Retinal pigment epithelial cell (primary cell): ENCODE measurements at regions not wholly inside any gene's neighbourhood (a gene's known extent, or its start where the extent isn't known, plus 50 kb on each side); places are given as distances from the start of the nearest gene placed in this dataset.

ENCODE experiments used
- DNase-seq: peaks from one replicate; pipeline ENCODE4 v3.0.0-alpha.2; 2010; ENCODE audit warnings: low read depth
- H3K4me3 ChIP-seq: 2 replicates; pipeline ENCODE4 v1.5.1; 2011; ENCODE audit warnings: mild to moderate bottlenecking, low read length, control low read depth, moderate library complexity
- TF ChIP-seq, protein P1 (sequence below): conservative IDR thresholded peaks from 2 replicates; pipeline ENCODE4 v1.5.1; 2011; ENCODE audit warnings: low read depth, low read length, control low read depth, inconsistent platforms

DNA sequence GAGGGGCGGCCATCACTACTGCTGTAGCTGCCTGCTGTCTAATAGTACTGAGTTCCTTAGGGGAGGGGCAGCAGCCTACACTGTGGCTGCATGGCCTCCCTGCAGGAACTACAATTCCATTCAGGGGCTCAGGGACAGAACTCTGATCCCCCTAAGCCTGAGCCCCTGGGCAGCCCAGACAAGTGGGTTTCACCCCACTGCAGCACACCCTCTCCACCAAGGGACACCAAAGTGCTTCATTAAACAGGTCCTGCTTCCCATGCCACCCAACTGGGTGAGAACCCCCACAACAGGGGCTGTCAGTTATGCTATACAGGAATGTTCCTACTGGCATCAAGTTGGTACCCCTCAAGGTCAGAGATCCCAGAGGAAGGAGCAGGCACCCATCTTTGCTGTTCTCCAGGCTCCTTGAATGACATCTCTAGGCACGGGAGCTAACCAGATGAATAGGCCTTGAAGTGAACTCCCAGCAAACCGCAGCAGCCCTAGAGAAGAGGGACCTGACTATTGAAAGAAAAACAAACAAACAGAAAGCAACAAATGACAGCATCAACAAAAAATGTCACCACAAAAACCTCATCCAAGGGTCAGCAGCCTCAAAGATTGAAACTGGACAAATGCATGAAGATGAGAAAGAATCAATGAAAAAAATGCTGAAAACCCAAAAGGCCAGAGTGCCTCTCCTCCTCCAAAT is 437.4 kb downstream of the NUF2 start:
- no peak overlapping the region for H3K4me3 ChIP-seq
- TF ChIP-seq, protein P1, sequence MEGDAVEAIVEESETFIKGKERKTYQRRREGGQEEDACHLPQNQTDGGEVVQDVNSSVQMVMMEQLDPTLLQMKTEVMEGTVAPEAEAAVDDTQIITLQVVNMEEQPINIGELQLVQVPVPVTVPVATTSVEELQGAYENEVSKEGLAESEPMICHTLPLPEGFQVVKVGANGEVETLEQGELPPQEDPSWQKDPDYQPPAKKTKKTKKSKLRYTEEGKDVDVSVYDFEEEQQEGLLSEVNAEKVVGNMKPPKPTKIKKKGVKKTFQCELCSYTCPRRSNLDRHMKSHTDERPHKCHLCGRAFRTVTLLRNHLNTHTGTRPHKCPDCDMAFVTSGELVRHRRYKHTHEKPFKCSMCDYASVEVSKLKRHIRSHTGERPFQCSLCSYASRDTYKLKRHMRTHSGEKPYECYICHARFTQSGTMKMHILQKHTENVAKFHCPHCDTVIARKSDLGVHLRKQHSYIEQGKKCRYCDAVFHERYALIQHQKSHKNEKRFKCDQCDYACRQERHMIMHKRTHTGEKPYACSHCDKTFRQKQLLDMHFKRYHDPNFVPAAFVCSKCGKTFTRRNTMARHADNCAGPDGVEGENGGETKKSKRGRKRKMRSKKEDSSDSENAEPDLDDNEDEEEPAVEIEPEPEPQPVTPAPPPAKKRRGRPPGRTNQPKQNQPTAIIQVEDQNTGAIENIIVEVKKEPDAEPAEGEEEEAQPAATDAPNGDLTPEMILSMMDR = no peak
- no peak for DNase-seq

DNA sequence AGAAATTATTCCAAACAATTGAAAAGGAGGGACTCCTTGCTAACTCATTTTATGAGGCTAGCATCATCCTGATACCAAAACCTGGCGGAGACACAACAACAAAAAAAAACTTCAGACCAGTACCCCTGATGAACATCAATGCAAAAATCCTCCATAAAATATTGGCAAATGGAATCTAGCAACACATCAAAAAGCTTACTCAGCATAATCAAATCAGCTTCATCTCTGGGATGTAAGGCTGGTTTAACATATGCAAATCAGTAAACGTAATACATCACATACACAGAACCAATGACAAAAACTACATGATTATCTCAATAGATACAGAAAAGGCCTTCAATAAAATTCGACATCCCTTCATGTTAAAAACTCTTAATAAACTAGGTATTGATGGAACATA is 440.1 kb downstream of the NUF2 start:
- no peak overlapping the region for H3K4me3 ChIP-seq

DNA sequence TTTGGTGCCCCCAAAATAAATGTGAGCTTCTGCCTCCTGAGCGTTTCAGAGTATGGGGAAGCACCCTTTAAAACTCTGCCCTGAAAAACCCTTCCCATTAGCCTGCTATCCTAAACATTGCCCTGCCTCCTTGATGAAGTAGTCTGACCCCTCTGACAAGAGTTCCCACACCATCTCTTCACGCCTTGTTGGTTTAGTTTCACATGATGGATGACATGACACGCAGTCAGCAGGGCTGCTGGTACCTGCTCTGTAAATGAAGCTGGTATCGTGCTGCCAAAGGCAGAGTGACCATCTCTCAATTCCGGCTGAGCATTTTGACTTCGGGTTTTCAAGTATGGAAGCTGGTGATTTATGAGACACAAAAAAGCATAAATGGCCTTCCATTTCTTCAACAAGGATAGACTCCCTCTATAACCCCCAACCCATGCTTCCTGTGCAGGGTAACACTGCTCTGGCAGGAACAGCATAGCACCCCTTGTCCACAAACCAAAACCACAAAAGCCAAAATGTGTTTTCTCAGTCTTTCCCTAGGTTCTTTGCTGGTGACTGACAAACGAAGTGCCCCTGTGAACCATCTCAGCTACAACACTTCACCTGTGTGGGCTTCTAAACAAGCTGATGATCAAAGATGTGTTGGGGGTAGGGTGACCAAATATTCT is 444.6 kb downstream of the NUF2 start:
- H3K4me3 ChIP-seq = no peak overlapping the region
- TF ChIP-seq, protein P1 = no peak
- no peak for DNase-seq

More for the DNA sequence above, 440.1 kb downstream of the NUF2 start:
- DNase-seq = no peak
- TF ChIP-seq, protein P1 = no peak

DNA sequence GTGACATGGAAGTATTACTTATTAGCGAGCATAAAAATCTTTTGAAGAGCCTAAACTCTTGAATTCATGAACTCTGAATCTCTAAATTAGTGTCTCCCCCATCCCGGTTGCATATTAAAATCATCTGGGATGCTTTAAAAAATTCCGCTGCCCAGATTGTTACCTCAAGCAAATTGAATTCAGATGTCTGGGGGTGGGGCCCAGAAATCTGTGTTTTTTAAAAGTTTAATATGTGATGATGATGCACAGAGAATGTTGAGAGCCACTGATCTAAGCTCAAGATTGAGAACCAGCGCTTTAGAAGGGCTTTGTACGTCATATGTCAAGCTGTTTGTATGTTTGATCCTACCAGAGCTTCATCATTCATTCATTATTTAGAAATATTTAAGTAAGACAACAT is 446.8 kb downstream of the NUF2 start:
- TF ChIP-seq, protein P1 = no peak
- H3K4me3 ChIP-seq = no peak overlapping the region
- DNase-seq = no peak

DNA sequence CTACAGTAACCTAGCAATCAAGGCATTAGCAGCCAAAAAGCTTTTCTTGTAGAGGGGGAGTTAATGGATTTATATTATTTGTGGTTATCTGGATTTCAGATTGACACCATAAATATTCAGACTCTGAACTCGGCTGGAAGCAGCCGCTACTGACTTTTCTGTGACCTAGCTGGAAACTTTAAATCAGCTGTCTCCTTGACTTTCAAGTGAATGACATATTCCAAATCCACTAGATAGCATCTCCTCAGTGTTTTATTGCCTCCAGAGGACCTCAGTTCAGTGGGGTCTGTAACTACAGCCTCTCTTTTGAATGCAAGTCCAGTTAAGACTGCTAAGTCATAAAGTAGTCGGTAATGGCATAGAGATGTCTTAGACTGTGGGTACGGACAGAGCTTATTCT is 448.5 kb downstream of the NUF2 start:
- no peak overlapping the region for H3K4me3 ChIP-seq
- no peak for DNase-seq
- TF ChIP-seq, protein P1 = no peak

DNA sequence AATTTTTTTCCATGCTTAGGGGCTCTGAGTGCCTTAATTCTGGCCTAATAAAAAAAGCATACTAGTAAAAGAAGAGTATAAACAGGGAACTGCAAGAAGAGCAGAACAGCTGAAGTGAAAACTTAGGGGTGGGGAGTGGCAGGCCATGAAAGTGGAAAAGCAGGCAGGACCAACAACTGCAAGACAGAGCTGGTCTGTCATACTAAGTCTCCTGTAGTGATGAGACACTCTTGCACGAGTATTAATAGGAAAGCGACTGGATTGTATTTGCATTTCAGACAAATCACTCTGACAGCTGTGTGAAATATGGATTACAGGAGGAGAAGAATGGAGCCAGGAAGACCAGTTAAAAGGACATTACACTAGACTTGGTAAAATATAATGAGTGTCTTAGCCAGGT is 449.9 kb downstream of the NUF2 start:
- no peak for DNase-seq
- no peak overlapping the region for H3K4me3 ChIP-seq

DNA sequence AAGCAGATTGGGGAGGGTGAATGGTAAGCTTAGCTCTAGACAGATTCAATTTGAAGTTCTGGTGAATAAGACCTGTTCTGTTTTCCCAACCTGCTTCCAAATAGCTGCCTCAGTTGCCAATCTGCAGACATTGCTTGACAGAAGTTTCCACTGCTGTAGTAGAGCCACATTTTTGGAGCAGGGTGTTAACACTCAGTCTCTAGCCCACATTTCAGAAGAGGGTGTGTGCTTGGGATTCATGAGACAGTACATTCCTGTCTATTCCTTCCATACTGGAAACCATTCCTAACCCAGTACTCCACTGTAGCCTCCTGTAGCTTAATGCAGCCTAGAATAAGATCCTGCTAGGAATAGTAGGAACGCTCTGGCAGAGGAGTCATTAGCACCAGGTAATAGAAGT is 450.5 kb downstream of the NUF2 start:
- H3K4me3 ChIP-seq = no peak overlapping the region
- DNase-seq = no peak
- TF ChIP-seq, protein P1 = no peak

More for the DNA sequence above, 449.9 kb downstream of the NUF2 start:
- TF ChIP-seq, protein P1 = no peak
